SK-N-SH (cell line): ENCODE measurements at regions not wholly inside any gene's neighbourhood (a gene's known extent, or its start where the extent isn't known, plus 50 kb on each side); places are given as distances from the start of the nearest gene placed in this dataset.

Source experiments
- CTCF ChIA-PET: fragments of 300-600, 350-600 bp; formaldehyde crosslinking; extraction: SDS; loops from one replicate; lab custom pipeline; 2021; lab: Yijun Ruan, JAX
- POLR2A ChIA-PET: fragments of 350-600 bp; sonication (Branson Sonifier 250); formaldehyde crosslinking; extraction: SDS; loops from one replicate; lab custom pipeline; 2020; ENCODE audit warnings: antibody characterized with exemption, inconsistent platforms; lab: Yijun Ruan, JAX
- DNase-seq: peaks from one replicate; pipeline ENCODE4 v3.0.0; 2012
- H2AFZ ChIP-seq: fragments of 200-600 bp; sonication (generic); 2 replicates; pipeline ENCODE4 v1.8.1; 2016; ENCODE audit warnings: antibody characterized with exemption, mild to moderate bottlenecking, low read depth
- H3F3A ChIP-seq: fragments of 200-600 bp; sonication (generic); replicated peaks from 2 replicates; pipeline ENCODE3; 2016; ENCODE audit warnings: antibody characterized with exemption, mild to moderate bottlenecking; ENCODE audit not compliant: insufficient read depth
- H3K27ac ChIP-seq, 2 experiments: fragments of 200-500 bp in 1 of 2; fragments of 200-600 bp in 1 of 2; sonication (Bioruptor generic) in 1 of 2; sonication (generic), shearing (Covaris generic) in 1 of 2; 2 replicates each; pipeline versions ENCODE4 v1.5.1 to v1.6.1; 2014 to 2016; ENCODE audit warnings: low read depth in 2 of 2, inconsistent platforms in 1 of 2, low read length in 1 of 2, mild to moderate bottlenecking in 1 of 2, mixed read lengths in 1 of 2
- H3K27me3 ChIP-seq: fragments of 200-600 bp; sonication (generic), shearing (Covaris generic); 2 replicates; pipeline ENCODE4 v1.6.1; 2016; ENCODE audit warnings: mixed run types; ENCODE audit not compliant: insufficient read depth
- H3K36me3 ChIP-seq, 2 experiments: fragments of 200-500 bp in 1 of 2; fragments of 200-600 bp in 1 of 2; sonication (Bioruptor generic) in 1 of 2; sonication (generic) in 1 of 2; replicated peaks in 1 of 2; 2 replicates each; pipeline versions ENCODE3 to v1.5.1; 2014 to 2016; ENCODE audit warnings: low read length in 1 of 2, mild to moderate bottlenecking in 1 of 2; ENCODE audit not compliant: insufficient read depth in 2 of 2, control insufficient read depth in 1 of 2
- H3K4me1 ChIP-seq, 2 experiments: fragments of 200-500 bp in 1 of 2; fragments of 200-600 bp in 1 of 2; sonication (Bioruptor generic) in 1 of 2; sonication (generic), shearing (Covaris generic) in 1 of 2; 2 replicates each; pipeline versions ENCODE4 v1.5.1 to v1.6.1; 2014 to 2016; ENCODE audit warnings: low read depth in 1 of 2, low read length in 1 of 2, mixed run types in 1 of 2; ENCODE audit not compliant: insufficient read depth in 2 of 2, control insufficient read depth in 1 of 2
- H3K4me2 ChIP-seq: fragments of 200-600 bp; sonication (generic), shearing (Covaris generic); 2 replicates; pipeline ENCODE4 v1.6.1; 2017; ENCODE audit warnings: mixed run types
- H3K4me3 ChIP-seq, 2 experiments: fragments of 200-500 bp in 1 of 2; fragments of 200-600 bp in 1 of 2; sonication (Bioruptor generic) in 1 of 2; sonication (generic), shearing (Covaris generic) in 1 of 2; 2 replicates each; pipeline versions ENCODE4 v1.5.1 to v1.8.1; 2014 to 2016; ENCODE audit warnings: low read depth in 2 of 2, inconsistent platforms in 1 of 2, low read length in 1 of 2, mild to moderate bottlenecking in 1 of 2, mixed read lengths in 1 of 2, moderate library complexity in 1 of 2
- H3K79me2 ChIP-seq: fragments of 200-600 bp; sonication (generic); 2 replicates; pipeline ENCODE4 v1.8.1; 2017; ENCODE audit warnings: mild to moderate bottlenecking; ENCODE audit not compliant: insufficient read depth
- H3K9ac ChIP-seq: fragments of 200-600 bp; sonication (generic); 2 replicates; pipeline ENCODE4 v1.6.1; 2017; ENCODE audit warnings: mixed run types
- H3K9me2 ChIP-seq: fragments of 200-600 bp; sonication (generic); 2 replicates; pipeline ENCODE4 v1.6.1; 2017; ENCODE audit warnings: mixed run types
- H3K9me3 ChIP-seq: fragments of 200-600 bp; sonication (generic); 2 replicates; pipeline ENCODE4 v1.6.1; 2017; ENCODE audit warnings: mixed run types, mild to moderate bottlenecking, moderate library complexity
- H4K20me1 ChIP-seq: fragments of 200-600 bp; sonication (generic); 2 replicates; pipeline ENCODE4 v1.6.1; 2017; ENCODE audit warnings: mild to moderate bottlenecking, mixed run types; ENCODE audit not compliant: insufficient read depth
- ELF1 ChIP-seq: IDR thresholded peaks from 2 replicates; pipeline ENCODE4 v1.4.0; 2012
- EP300 ChIP-seq, 2 experiments: IDR thresholded peaks; 2 replicates each; pipeline versions ENCODE4 v1.4.0 to v1.6.1; 2012; ENCODE audit warnings: borderline replicate concordance in 1 of 2, low read depth in 1 of 2, low read length in 1 of 2
- EZH2phosphoT487 ChIP-seq: fragments of 200-600 bp; sonication (generic); IDR thresholded peaks from 2 replicates; pipeline ENCODE4 v1.6.1; 2017; ENCODE audit warnings: low read depth, mixed run types, mild to moderate bottlenecking, antibody characterized with exemption, moderate library complexity, borderline replicate concordance
- FOXJ3 ChIP-seq: sonication (generic); formaldehyde crosslinking; IDR thresholded peaks from 2 replicates; pipeline ENCODE4 v1.5.1; 2020; ENCODE audit warnings: mild to moderate bottlenecking, missing genetic modification reagents
- GABPA ChIP-seq: IDR thresholded peaks from 2 replicates; pipeline ENCODE4 v1.4.0; 2012; ENCODE audit warnings: low read depth, mild to moderate bottlenecking
- PBX3 ChIP-seq: IDR thresholded peaks from 2 replicates; pipeline ENCODE4; 2012
- RAD21 ChIP-seq: IDR thresholded peaks from 2 replicates; pipeline ENCODE4 v1.6.1; 2012; ENCODE audit warnings: mild to moderate bottlenecking, low read length
- REST ChIP-seq: IDR thresholded peaks from 2 replicates; pipeline ENCODE4 v1.6.1; 2012; ENCODE audit warnings: mild to moderate bottlenecking, low read depth, low read length, moderate library complexity
- RFX5 ChIP-seq: IDR thresholded peaks from 2 replicates; pipeline ENCODE4 v1.6.1; 2012; ENCODE audit warnings: mild to moderate bottlenecking, improper control_type of control experiment, low read length
- RXRA ChIP-seq: IDR thresholded peaks from 2 replicates; pipeline ENCODE4 v1.4.0; 2012; ENCODE audit warnings: low read depth, mild to moderate bottlenecking, borderline replicate concordance
- SMC3 ChIP-seq: IDR thresholded peaks from 2 replicates; pipeline ENCODE4 v1.6.1; 2012; ENCODE audit warnings: low read depth, low read length, improper control_type of control experiment
- TCF12 ChIP-seq: IDR thresholded peaks from 2 replicates; pipeline ENCODE4 v1.4.0; 2012
- TEAD4 ChIP-seq: IDR thresholded peaks from 2 replicates; pipeline ENCODE4 v1.4.0; 2012; ENCODE audit warnings: mild to moderate bottlenecking, borderline replicate concordance; ENCODE audit not compliant: insufficient read depth
- USF2 ChIP-seq: fragments of 150-350 bp; IDR thresholded peaks from 2 replicates; pipeline ENCODE4 v1.6.1; 2017; ENCODE audit warnings: antibody characterized with exemption, low read length, low read depth, borderline replicate concordance
- ZBTB33 ChIP-seq: IDR thresholded peaks from 2 replicates; pipeline ENCODE4 v1.4.0; 2012; ENCODE audit warnings: low read depth, borderline replicate concordance
- WGBS: methylation state at CpG from one replicate; pipeline ENCODE4 v1.1.6; 2017; ENCODE audit warnings: low lambda C conversion rate; 5-methylcytosine and 5-hydroxymethylcytosine counted together

GRCh38 chr14:62451221-62451620 lies 594.0 kb downstream of the KCNH5 start:
- TF ChIP-seq RAD21 (no peak), TEAD4 (no peak), SMC3 (no peak), GABPA (no peak), ELF1 (no peak), RXRA (no peak), EP300 (IDR thresholded peaks at IDR 0.05; ENCODE audit: borderline replicate concordance in 1 of 2, low read depth in 1 of 2, low read length in 1 of 2) (no peak)
- TF ChIP-seq, all 33 proteins: peak for 0
- no peaks in the 10 kb centered on the region for H3K36me3 ChIP-seq
- no peaks in the 10 kb centered on the region for H3K9me3 ChIP-seq
- H3K27ac ChIP-seq, result no peak overlapping the region
- no peak overlapping the region for H2AFZ ChIP-seq
- no peaks in the 10 kb centered on the region for H3K27me3 ChIP-seq
- H3K4me1 ChIP-seq, result no peaks in the 10 kb centered on the region
- H3K4me3 ChIP-seq, result no peak overlapping the region
- no peaks in the 10 kb centered on the region for H4K20me1 ChIP-seq
- no peaks in the 10 kb centered on the region for H3F3A ChIP-seq
- H3K9ac ChIP-seq, result no peak overlapping the region
- H3K4me2 ChIP-seq, result no peak overlapping the region
- ChIA-PET CTCF (no interaction called here), POLR2A (no interaction called here)
- no peaks in the 10 kb centered on the region for H3K79me2 ChIP-seq
- H3K9me2 ChIP-seq, result no peaks in the 10 kb centered on the region
- WGBS, result 2% methylated on average over 3 of the region's 3 CpGs
- DNase-seq, result no peak

GRCh38 chr14:62453226-62453625 lies 592.0 kb downstream of the KCNH5 start:
- Histone ChIP-seq H2AFZ (no peak overlapping the region), H3F3A (no peaks in the 10 kb centered on the region), H3K27ac (no peak overlapping the region), H3K9ac (no peak overlapping the region), H4K20me1 (no peaks in the 10 kb centered on the region), H3K9me3 (no peaks in the 10 kb centered on the region), H3K9me2 (no peaks in the 10 kb centered on the region), H3K4me3 (no peak overlapping the region), H3K36me3 (no peaks in the 10 kb centered on the region), H3K4me2 (no peak overlapping the region), H3K79me2 (no peaks in the 10 kb centered on the region), H3K4me1 (no peaks in the 10 kb centered on the region), H3K27me3 (no peaks in the 10 kb centered on the region)
- WGBS, result 5% methylated on average over 2 of the region's 2 CpGs
- ChIA-PET CTCF (no interaction called here), POLR2A (no interaction called here)
- no peak for DNase-seq
- TF ChIP-seq FOXJ3 (CRISPR knock-in tag) (no peak), GABPA (no peak), RFX5 (no peak), RXRA (no peak), PBX3 (no peak)

GRCh38 chr14:62455446-62455845 lies 589.8 kb downstream of the KCNH5 start:
- Histone ChIP-seq H3K4me1 (no peaks in the 10 kb centered on the region), H3K4me3 (no peak overlapping the region), H3F3A (no peaks in the 10 kb centered on the region), H3K9ac (no peak overlapping the region), H3K27ac (no peak overlapping the region), H3K36me3 (no peaks in the 10 kb centered on the region), H3K9me2 (no peaks in the 10 kb centered on the region), H3K4me2 (peak overlapping the region; percentile 36), H2AFZ (0 out of 2 replicates have a peak overlapping the region, but pooled peaks have one; percentile 25), H3K27me3 (no peaks in the 10 kb centered on the region), H4K20me1 (no peaks in the 10 kb centered on the region), H3K79me2 (no peaks in the 10 kb centered on the region), H3K9me3 (no peaks in the 10 kb centered on the region)
- WGBS, result 9% methylated on average over 3 of the region's 3 CpGs
- ChIA-PET CTCF (no interaction called here), POLR2A (no interaction called here)
- DNase-seq, result no peak
- TF ChIP-seq EZH2phosphoT487 (no peak), REST (no peak), GABPA (no peak), EP300 (IDR thresholded peaks at IDR 0.05; ENCODE audit: borderline replicate concordance in 1 of 2, low read depth in 1 of 2, low read length in 1 of 2) (no peak), TCF12 (no peak), ELF1 (no peak), USF2 (no peak), ZBTB33 (no peak)
